ENCODE measurements at regions not wholly inside any gene's neighbourhood (a gene's known extent, or its start where the extent isn't known, plus 50 kb on each side); places are given as distances from the start of the nearest gene placed in this dataset.

DNA sequence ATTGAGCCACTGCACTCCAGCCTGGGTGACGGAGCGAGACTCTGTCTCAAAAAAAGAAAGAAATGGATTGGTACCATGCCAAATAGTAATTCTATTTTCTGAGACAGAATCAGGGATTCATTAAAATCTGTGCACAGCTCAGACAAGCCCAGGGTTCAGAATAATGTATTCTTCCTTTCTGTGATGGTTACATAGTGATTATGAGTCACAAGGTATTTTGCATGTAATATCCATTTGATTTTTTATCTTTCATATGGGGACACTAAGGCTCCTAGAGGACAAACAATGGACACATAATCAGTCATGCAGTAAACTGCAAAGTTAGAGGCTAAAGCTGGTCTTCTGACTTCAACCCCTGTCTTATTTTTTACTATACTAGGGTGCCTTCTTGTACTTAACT is 156.8 kb upstream of the COL8A1 start:
- no peaks in the 10 kb centered on the region for H3K79me2 ChIP-seq (ENCODE audit: insufficient read depth, low read length)
- WGBS (ENCODE audit: extremely low coverage, insufficient read length, low lambda C conversion rate) = no CpG with 5 or more reads among the region's 2 CpGs

More for the DNA sequence above, 156.8 kb upstream of the COL8A1 start:
- H3K9me3 Mint-ChIP-seq = peaks cover 12 to 16% of the 10 kb centered on the region in 2 experiments; a peak in 4 of 5 replicates
- no peak overlapping the region for H4K91ac ChIP-seq (ENCODE audit: insufficient read length, low read depth, low read length)
- no peak overlapping the region for H2BK20ac ChIP-seq (ENCODE audit: low read depth, low read length, poor library complexity, severe bottlenecking)
- H3K9me3 ChIP-seq (ENCODE audit: control insufficient read depth, low read depth, low read length) = no peaks in the 10 kb centered on the region
- no peak for DNase-seq
- H3K36me3 Mint-ChIP-seq (ENCODE audit: insufficient read depth in 1 of 3, low read depth in 3 of 3) = peaks cover 0 to 12% (median 2%) of the 10 kb centered on the region in 3 experiments; a peak in 6 of 7 replicates
- no peaks in the 10 kb centered on the region for H3K27me3 ChIP-seq (ENCODE audit: insufficient read depth, low read length)
- no peak overlapping the region for H3K9ac ChIP-seq (ENCODE audit: extremely low read depth, insufficient read length, low read length)
- H3K79me1 ChIP-seq (ENCODE audit: insufficient read depth, low read depth, low read length, poor library complexity, severe bottlenecking) = no peaks in the 10 kb centered on the region
- no peak overlapping the region for H2AK5ac ChIP-seq (ENCODE audit: insufficient read length, low read length)
- H2BK120ac ChIP-seq (ENCODE audit: low read depth, low read length, poor library complexity, severe bottlenecking) = no peak overlapping the region
- no peak overlapping the region for H4K5ac ChIP-seq (ENCODE audit: insufficient read length, low read depth, low read length)
- H3T11ph ChIP-seq (ENCODE audit: low read length) = no peak overlapping the region
- no peaks in the 10 kb centered on the region for H3K23me2 ChIP-seq (ENCODE audit: insufficient read length, low read depth, low read length, poor library complexity, severe bottlenecking)
- no peak overlapping the region for H3K23ac ChIP-seq (ENCODE audit: insufficient read length, low read depth, low read length)
- H3K4me2 ChIP-seq (ENCODE audit: insufficient read depth, insufficient read length, low read length) = no peak overlapping the region
- no peaks in the 10 kb centered on the region for H3K27me3 Mint-ChIP-seq (ENCODE audit: low read depth)
- H3K18ac ChIP-seq (ENCODE audit: insufficient read length, low read depth, low read length) = no peak overlapping the region
- no peak overlapping the region for H3K4me3 Mint-ChIP-seq
- no peak overlapping the region for H3K14ac ChIP-seq (ENCODE audit: insufficient read depth, low read length)
- no peak overlapping the region for H4K8ac ChIP-seq (replicated peaks; ENCODE audit: insufficient read length, low read depth, low read length)
- H3K27ac ChIP-seq (ENCODE audit: insufficient read length, low read depth, low read length) = no peak overlapping the region
- TF ChIP-seq, protein P1, sequence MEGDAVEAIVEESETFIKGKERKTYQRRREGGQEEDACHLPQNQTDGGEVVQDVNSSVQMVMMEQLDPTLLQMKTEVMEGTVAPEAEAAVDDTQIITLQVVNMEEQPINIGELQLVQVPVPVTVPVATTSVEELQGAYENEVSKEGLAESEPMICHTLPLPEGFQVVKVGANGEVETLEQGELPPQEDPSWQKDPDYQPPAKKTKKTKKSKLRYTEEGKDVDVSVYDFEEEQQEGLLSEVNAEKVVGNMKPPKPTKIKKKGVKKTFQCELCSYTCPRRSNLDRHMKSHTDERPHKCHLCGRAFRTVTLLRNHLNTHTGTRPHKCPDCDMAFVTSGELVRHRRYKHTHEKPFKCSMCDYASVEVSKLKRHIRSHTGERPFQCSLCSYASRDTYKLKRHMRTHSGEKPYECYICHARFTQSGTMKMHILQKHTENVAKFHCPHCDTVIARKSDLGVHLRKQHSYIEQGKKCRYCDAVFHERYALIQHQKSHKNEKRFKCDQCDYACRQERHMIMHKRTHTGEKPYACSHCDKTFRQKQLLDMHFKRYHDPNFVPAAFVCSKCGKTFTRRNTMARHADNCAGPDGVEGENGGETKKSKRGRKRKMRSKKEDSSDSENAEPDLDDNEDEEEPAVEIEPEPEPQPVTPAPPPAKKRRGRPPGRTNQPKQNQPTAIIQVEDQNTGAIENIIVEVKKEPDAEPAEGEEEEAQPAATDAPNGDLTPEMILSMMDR (conservative IDR thresholded peaks at IDR 0.05) = no peak
- peaks cover 8 to 12% of the 10 kb centered on the region in 2 experiments; a peak in 3 of 4 replicates for H3K4me1 Mint-ChIP-seq
- no peak overlapping the region for H2BK12ac ChIP-seq (ENCODE audit: insufficient read length, low read depth, low read length)
- no peak overlapping the region for H2BK5ac ChIP-seq (ENCODE audit: insufficient read length, low read length)
- H3K4me1 ChIP-seq (ENCODE audit: insufficient read depth, low read length) = no peaks in the 10 kb centered on the region
- H4K20me1 ChIP-seq (ENCODE audit: control insufficient read depth, insufficient read depth, insufficient read length) = no peaks in the 10 kb centered on the region
- H2BK15ac ChIP-seq (ENCODE audit: low read depth, low read length) = no peak overlapping the region
- H3K56ac ChIP-seq (ENCODE audit: insufficient read length, low read depth, low read length) = no peak overlapping the region
- H2AFZ ChIP-seq (ENCODE audit: low read length) = no peak overlapping the region
- no peak overlapping the region for H3K27ac Mint-ChIP-seq
- no peak overlapping the region for H3K4ac ChIP-seq (ENCODE audit: low read depth, low read length)
